Left ventricle myocardium superior (tissue), 1 donor: ENCODE measurements at regions not wholly inside any gene's neighbourhood (a gene's known extent, or its start where the extent isn't known, plus 50 kb on each side); places are given as distances from the start of the nearest gene placed in this dataset.

Experiments
- ATAC-seq: fragments of 200-7000 bp; cut with Tn5 transposase; one replicate; pipeline ENCODE4 v1.9.1; 2020; ENCODE audit warnings: mild to moderate bottlenecking, moderate library complexity
- DNase-seq: peaks from one replicate; pipeline ENCODE4 v3.0.0-alpha.2; 2020
- intact Hi-C: fragments of 100-400 bp; cut with micrococcal nuclease; formaldehyde crosslinking; loops from one replicate; pipeline ENCODE4 v1.11.0; 2022
- donor health status: DM: no; HTN: yes; CAD: no; lungs with severe emphysema.

DNA sequence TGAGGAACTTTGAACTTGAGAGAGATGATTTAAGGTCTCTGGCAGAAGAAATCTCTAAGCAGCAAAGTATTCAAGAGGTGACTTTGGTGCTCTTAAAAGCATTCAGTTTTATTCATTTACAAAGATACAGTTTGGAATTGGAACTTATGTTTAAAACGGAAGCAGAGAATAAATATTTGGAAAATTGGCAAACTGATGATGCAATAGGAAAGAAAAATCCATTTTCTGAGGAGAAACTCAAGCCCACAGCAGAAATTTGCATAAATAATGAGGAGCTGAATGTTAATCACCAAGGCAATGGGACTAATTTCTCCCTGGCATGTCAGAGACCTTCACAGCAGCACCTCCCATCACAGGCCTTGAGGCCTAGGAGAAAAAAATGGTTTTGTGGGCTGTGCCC is 1022.5 kb upstream of the CHAC2 start:
- ATAC-seq = no peak
- no peak for DNase-seq
- intact Hi-C loops = no loop called here

GRCh38 chr2:52732849-52733395 is 1034.7 kb upstream of the CHAC2 start:
- intact Hi-C loops = no loop called here
- ATAC-seq = no peak
- no peak for DNase-seq

- ATAC-seq = no peak
- DNase-seq = no peak
- intact Hi-C loops = no loop called here
Measured at GRCh38 chr2:52724585-52724984, 1043.0 kb upstream of the CHAC2 start.

- DNase-seq = no peak
- no peak for ATAC-seq
- intact Hi-C loops = no loop called here
Measured at GRCh38 chr2:52717836-52718235, 1049.8 kb upstream of the CHAC2 start.

- DNase-seq (no peak), ATAC-seq (no peak)
- intact Hi-C loops = no loop called here
Measured at GRCh38 chr2:52710810-52711618, 1056.6 kb upstream of the CHAC2 start.

DNA sequence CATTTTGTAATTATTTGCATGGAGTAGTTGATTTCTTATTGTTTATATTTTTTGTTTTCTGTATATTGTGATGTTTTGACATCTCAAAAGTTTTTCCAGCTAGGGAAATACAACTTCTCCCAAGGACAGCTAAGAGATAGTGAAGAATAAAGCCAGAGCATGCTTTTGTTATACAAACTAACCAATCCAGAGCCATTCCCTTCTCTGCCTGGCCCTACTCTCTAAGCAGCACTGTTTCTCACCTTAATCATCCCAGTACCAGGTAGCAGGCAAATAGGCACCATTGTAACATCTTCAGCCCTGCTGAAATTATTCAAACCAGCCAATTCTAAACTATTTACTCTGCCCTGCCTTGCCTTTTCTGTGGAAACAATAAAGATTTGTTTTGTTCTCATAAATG is 1063.4 kb upstream of the CHAC2 start:
- DNase-seq (no peak), ATAC-seq (no peak)
- intact Hi-C loops = no loop called here

DNA sequence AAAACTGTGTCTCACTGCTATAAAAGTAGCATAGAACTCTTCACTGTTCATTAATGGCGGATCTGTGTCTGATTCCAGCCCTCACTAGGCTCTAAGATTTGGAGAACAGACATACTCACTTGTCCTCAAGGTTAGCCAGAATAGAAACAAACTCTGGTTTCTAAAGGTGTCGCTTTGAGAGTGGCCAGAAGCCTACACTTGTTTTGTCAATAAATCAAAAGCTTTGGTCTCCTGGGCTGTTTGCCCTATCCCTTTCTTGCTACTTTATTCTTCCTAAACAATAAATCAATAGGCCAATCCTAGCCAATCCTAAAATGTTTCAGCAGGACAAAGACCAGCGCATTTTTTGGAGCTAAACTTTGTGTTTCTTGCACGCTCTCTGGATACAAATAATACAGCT is 1064.6 kb upstream of the CHAC2 start:
- ATAC-seq (no peak), DNase-seq (no peak)
- intact Hi-C loops = no loop called here

DNA sequence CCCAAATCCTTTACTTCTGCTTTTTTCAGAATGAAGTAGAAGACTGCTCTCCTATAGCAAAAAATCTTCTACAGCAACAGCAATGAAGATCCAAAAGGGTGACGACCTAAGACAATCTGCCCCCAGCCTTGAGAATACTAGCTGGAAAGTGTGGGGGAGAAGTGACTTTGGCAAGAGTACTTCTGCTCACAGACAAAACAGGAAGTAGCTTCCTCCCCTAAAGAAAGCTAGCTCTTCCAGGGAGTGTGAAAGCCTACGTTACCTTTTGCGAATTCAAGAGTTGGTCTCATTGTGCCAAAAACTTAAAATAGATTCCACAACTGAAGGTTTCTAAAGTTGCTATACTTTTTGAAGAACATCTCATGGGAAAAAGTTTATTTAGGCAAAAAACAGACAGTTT is 1069.2 kb upstream of the CHAC2 start:
- DNase-seq = no peak
- intact Hi-C loops = no loop called here
- no peak for ATAC-seq

DNA sequence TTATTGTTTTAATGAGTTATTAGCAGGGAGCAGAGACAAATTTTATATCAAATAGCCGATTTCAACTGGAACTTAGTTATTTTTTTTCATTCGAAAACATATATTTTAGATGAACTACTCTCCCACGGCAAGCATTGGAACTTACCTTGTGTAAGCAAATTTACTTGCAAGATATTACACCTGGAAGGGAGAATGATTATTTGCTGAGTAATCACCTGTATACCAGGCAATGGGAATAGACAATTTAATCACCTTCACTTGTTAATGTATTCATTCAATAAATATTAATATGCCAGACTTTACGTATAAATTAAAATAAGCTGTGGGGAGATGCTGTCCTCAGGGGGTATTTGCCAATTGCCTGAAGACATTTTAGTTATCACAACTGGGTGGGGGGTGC is 1069.9 kb upstream of the CHAC2 start:
- intact Hi-C loops = no loop called here
- no peak for ATAC-seq
- no peak for DNase-seq

GRCh38 chr2:52695731-52696130 is 1071.9 kb upstream of the CHAC2 start:
- intact Hi-C loops = no loop called here

GRCh38 chr2:52686935-52687334 is 1080.7 kb upstream of the CHAC2 start:
- DNase-seq (no peak), ATAC-seq (no peak)
- intact Hi-C loops = no loop called here

More at GRCh38 chr2:52695731-52696130, 1071.9 kb upstream of the CHAC2 start:
- no peak for ATAC-seq
- DNase-seq = no peak

DNA sequence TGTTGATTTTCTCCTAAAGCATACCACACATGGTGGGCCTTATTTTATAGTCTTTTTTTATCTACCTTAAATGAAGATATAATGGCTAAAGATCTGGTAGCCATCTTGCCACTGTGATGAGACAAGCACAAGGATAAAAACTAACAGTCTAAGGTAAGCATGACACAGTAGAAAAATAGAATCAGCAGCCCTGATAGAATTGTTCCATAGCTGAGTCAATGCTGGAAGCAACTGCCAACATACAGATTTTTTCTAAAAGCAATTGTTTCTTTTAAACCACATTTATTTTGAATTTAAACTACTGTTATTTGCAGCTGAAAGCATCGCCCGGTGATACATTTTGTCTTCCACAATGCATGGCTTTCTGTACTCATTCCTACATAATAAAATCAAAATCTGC is 1091.5 kb upstream of the CHAC2 start:
- intact Hi-C loops = no loop called here
- DNase-seq = no peak
- no peak for ATAC-seq

- intact Hi-C loops = no loop called here
- DNase-seq (no peak), ATAC-seq (no peak)
Measured at GRCh38 chr2:52668724-52669123, 1098.9 kb upstream of the CHAC2 start.

DNA sequence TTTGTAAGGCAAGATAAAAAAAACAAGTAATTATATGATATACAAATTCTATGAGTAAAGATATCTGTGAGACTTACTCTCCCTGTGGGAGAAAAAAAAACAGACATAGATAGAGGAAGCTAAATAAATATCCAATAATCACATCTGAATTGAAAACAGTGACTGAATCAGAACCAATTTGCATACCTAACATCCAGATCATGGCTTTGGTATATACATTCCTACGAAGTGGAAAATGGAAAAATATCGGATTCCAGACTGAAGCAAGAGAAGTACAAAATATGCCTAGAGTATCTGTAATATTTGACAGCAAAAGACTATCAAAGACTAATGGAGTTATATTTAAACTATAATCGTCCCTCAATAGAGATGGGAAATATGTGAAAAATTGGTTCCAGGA is 1108.1 kb upstream of the CHAC2 start:
- no peak for ATAC-seq
- DNase-seq = no peak
- intact Hi-C loops = no loop called here

DNA sequence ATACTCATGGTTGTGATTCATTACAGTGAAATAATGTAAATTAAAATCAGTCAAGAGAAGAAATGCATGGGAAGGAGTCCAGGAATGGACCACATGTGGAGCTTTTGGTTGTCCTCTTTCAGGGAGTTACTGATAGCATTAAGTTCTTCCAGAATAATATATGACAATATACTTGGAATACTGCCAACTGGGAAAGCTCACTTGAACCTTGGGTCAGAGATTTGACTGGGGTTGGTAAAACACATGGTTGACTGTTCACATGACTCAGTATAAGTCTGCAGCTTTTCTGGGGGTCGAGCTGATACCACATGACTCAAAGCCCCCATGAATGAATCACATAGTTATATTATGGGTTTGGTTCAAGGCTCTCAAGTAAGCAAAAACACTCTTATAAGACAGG is 1109.0 kb upstream of the CHAC2 start:
- intact Hi-C loops = no loop called here
- ATAC-seq (no peak), DNase-seq (no peak)

DNA sequence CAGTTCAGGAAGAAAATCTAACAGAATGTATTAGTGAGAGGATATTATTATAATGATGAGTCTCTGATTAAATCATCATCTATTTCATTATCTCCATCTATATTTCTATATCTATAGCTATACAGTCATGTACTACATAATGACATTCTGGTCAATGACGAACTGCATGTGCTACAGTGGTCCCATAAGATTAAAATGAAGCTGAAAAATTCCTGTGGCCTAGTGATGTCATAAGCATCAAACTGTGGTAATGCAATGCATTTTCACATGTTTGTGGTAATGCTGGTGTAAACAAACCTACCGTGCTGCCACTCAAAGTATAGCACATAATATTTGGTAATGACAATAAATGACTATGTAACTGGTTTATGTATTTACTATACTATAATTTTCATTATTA is 1127.9 kb upstream of the CHAC2 start:
- intact Hi-C loops = no loop called here
- ATAC-seq = no peak

DNA sequence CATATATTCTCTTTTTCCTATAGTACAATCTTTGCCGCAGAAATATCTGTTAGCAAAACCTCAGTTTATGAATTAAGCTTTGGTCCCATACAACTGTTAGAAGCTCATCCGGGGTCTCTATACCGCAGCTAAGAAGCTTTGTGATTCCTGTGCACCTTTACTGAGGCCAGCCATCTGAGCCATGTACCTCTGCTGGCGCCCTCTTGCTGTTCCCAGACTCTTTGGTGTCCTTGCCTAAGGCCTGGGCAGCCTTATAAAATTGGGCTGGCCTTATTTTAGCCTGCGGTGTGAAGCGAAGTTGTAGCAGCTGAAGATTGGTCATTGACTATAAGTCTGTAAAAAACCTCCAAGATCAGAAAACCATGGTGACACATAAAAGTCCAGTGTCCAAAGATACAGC is 1135.1 kb upstream of the CHAC2 start:
- intact Hi-C loops = no loop called here
- ATAC-seq (no peak), DNase-seq (no peak)

More for the DNA sequence above, 1127.9 kb upstream of the CHAC2 start:
- no peak for DNase-seq

DNA sequence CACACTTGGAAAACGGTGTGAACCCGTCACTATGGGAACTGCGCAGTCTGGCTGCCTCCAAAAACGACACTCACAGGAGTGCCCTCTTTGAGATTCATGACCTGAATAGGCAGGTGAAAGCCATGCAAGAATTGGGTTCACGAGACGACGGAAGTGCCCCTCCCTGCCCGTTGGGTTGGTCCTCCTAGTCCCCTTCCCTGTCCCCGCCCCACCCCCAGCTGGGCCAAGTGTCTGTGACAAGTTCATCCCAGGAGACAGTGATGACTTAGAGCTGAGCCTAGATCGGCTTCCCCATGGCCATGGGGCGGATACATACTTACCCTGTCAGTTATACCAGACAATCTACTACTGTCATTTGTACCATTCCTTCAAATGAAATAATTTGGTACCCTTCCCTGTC is 1137.7 kb upstream of the CHAC2 start:
- DNase-seq (no peak), ATAC-seq (no peak)

DNA sequence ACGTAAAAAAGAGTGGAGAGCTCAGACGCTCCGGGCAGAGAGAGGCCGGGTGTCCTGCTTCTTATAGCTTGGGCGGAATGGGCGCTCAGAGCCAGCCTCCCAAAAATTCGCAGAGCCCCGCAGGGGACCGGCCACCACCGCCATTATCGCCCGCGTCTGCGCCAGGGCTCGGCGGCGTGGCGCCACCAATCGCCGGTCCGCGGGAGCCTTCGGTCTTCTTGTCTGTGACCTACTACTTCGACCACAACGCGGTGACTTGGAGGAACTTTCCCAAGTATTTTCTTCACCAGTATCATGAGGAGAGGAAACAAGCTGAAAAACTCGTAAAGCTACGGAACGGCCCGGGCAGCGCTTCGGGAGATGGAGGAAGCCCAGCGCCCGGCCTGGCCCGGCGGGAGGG is 1138.1 kb upstream of the CHAC2 start:
- DNase-seq = no peak
- intact Hi-C loops = no loop called here
- no peak for ATAC-seq

More for the DNA sequence above, 1137.7 kb upstream of the CHAC2 start:
- intact Hi-C loops = no loop called here

DNA sequence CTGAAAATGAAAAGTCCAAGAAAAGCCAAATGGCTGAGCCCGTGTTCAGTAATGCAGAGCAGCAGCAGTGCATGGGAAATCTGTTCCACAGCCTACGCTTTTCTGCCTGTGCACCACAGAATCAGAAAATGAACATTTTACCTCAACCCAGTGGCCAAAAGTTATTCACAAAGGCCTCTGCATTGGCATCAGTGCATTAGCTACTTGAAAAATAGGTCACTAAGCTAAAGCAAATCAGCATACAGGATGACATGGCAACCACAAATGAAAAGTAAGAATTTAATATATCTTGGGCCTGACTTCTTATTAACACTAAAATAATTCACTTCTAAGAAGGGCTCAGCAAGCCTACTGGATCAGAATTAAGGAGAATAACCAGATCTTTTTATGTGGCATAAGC is 1145.3 kb upstream of the CHAC2 start:
- DNase-seq = no peak
- ATAC-seq = no peak
- intact Hi-C loops = no loop called here

- DNase-seq (no peak), ATAC-seq (no peak)
- intact Hi-C loops = no loop called here
Measured at GRCh38 chr2:52613064-52613463, 1154.5 kb upstream of the CHAC2 start.
